ENCODE measurements at regions not wholly inside any gene's neighbourhood (a gene's known extent, or its start where the extent isn't known, plus 50 kb on each side); places are given as distances from the start of the nearest gene placed in this dataset.

GRCh38 chrX:147733369-147733768 lies 178.3 kb upstream of the FMR1 start:
- Mint-ChIP-seq H3K27me3 (no peaks in the 10 kb centered on the region), H3K27ac (no peak overlapping the region), H3K36me3 (no peaks in the 10 kb centered on the region), H3K9me3 (peaks cover 0 to 6% (median 0%) of the 10 kb centered on the region in 5 donors), H3K4me1 (peaks cover 0 to 1% (median 0%) of the 10 kb centered on the region in 3 donors), H3K4me3 (no peak overlapping the region)
- Histone ChIP-seq H3K27ac (ENCODE audit: low read depth, low read length) (no peak overlapping the region), H3K9me3 (ENCODE audit: low read length) (no peaks in the 10 kb centered on the region), H3K27me3 (ENCODE audit: insufficient read depth, low read length, poor library complexity, severe bottlenecking) (no peaks in the 10 kb centered on the region), H3K4me3 (ENCODE audit: low read length) (no peak overlapping the region), H3K36me3 (ENCODE audit: insufficient read depth, low read length) (no peaks in the 10 kb centered on the region), H3K4me1 (ENCODE audit: insufficient read depth, low read length) (no peaks in the 10 kb centered on the region)
- no peak for DNase-seq
- ChIA-PET CTCF (no interaction called here), POLR2A (no interaction called here)

DNA sequence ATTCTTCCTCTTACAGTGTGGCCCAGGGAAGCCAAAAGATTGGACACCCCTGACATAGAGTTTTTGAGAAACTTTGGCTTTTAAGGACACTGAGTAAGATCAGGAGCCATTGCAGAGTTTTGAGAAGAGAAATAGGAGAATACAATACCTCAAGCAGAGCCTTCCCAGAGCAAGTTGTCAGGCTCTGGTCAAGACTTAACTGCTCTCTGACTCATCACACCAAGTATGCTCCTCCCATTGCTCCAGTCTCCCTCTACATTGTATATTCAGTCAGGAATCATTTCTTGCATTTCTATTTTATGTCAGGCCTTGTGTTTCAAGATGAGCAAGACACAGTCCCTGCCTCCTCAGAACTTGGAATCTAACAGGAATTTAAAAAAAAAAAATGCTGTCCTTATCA lies 176.4 kb upstream of the FMR1 start:
- H3K27me3 ChIP-seq (ENCODE audit: insufficient read depth, low read length, poor library complexity, severe bottlenecking) = no peaks in the 10 kb centered on the region
- no peaks in the 10 kb centered on the region for H3K36me3 ChIP-seq (ENCODE audit: insufficient read depth, low read length)
- Mint-ChIP-seq H3K27ac (no peak overlapping the region), H3K4me1 (peaks cover 0 to 3% (median 0%) of the 10 kb centered on the region in 3 donors), H3K9me3 (peaks cover 0 to 5% (median 0%) of the 10 kb centered on the region in 5 donors), H3K36me3 (no peaks in the 10 kb centered on the region), H3K27me3 (no peaks in the 10 kb centered on the region), H3K4me3 (no peak overlapping the region)
- CTCF ChIA-PET = no interaction called here
- POLR2A ChIA-PET = no interaction called here
- H3K4me3 ChIP-seq (ENCODE audit: low read length) = no peak overlapping the region
- H3K4me1 ChIP-seq (ENCODE audit: insufficient read depth, low read length) = no peaks in the 10 kb centered on the region
- no peaks in the 10 kb centered on the region for H3K9me3 ChIP-seq (ENCODE audit: low read length)
- DNase-seq = no peak
- no peak overlapping the region for H3K27ac ChIP-seq (ENCODE audit: low read depth, low read length)

GRCh38 chrX:147736045-147736444 lies 175.7 kb upstream of the FMR1 start:
- Mint-ChIP-seq H3K36me3 (no peaks in the 10 kb centered on the region), H3K4me1 (peaks cover 0 to 3% (median 0%) of the 10 kb centered on the region in 3 donors), H3K9me3 (peaks cover 0 to 5% (median 0%) of the 10 kb centered on the region in 5 donors), H3K4me3 (no peak overlapping the region), H3K27me3 (no peaks in the 10 kb centered on the region), H3K27ac (no peak overlapping the region)
- H3K9me3 ChIP-seq (ENCODE audit: low read length) = no peaks in the 10 kb centered on the region
- H3K4me1 ChIP-seq (ENCODE audit: insufficient read depth, low read length) = no peaks in the 10 kb centered on the region
- H3K27me3 ChIP-seq (ENCODE audit: insufficient read depth, low read length, poor library complexity, severe bottlenecking) = no peaks in the 10 kb centered on the region
- no peak overlapping the region for H3K27ac ChIP-seq (ENCODE audit: low read depth, low read length)
- H3K4me3 ChIP-seq (ENCODE audit: low read length) = no peak overlapping the region
- DNase-seq = no peak
- CTCF ChIA-PET = no interaction called here
- POLR2A ChIA-PET = no interaction called here
- H3K36me3 ChIP-seq (ENCODE audit: insufficient read depth, low read length) = no peaks in the 10 kb centered on the region

DNA sequence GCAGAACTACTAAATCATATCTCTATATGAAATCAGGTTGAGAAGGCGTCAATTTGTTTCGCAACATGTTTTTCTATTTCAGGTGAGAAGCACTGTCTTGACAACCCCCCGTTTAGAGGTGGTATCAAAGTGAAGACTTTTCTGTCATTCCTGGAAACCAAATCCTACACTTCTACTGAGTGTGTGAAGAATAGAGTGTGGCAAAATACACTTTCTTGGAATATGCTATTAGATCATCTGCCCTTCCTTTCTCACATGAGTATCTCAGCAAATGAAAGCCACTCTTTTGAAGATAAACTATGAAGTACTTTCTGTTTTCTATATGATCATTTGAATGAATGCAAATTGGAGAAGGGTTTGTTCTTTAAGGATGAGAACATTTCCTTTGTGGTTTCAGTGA lies 174.0 kb upstream of the FMR1 start:
- Histone ChIP-seq H3K4me3 (ENCODE audit: low read length) (no peak overlapping the region), H3K27ac (ENCODE audit: low read depth, low read length) (no peak overlapping the region), H3K36me3 (ENCODE audit: insufficient read depth, low read length) (no peaks in the 10 kb centered on the region), H3K27me3 (ENCODE audit: insufficient read depth, low read length, poor library complexity, severe bottlenecking) (no peaks in the 10 kb centered on the region), H3K4me1 (ENCODE audit: insufficient read depth, low read length) (no peaks in the 10 kb centered on the region), H3K9me3 (ENCODE audit: low read length) (no peaks in the 10 kb centered on the region)
- Mint-ChIP-seq H3K27me3 (no peaks in the 10 kb centered on the region), H3K27ac (peak overlapping the region in 4 of 8 donors; percentile 1 to 51 (median 18)), H3K9me3 (peaks cover 0 to 5% (median 0%) of the 10 kb centered on the region in 5 donors), H3K4me1 (peaks cover 0 to 3% (median 0%) of the 10 kb centered on the region in 3 donors), H3K4me3 (peak overlapping the region in 1 of 7 donors; percentile 8), H3K36me3 (no peaks in the 10 kb centered on the region)
- no peak for DNase-seq
- POLR2A ChIA-PET = no interaction called here
- CTCF ChIA-PET = no interaction called here

GRCh38 chrX:147738265-147738664 lies 173.5 kb upstream of the FMR1 start:
- peak overlapping the region in 3 of 7 donors; percentile 8 to 37 (median 29) for H3K4me3 Mint-ChIP-seq
- ChIA-PET POLR2A (no interaction called here), CTCF (no interaction called here)
- no peaks in the 10 kb centered on the region for H3K9me3 ChIP-seq (ENCODE audit: low read length)
- DNase-seq = no peak
- no peaks in the 10 kb centered on the region for H3K36me3 Mint-ChIP-seq
- no peaks in the 10 kb centered on the region for H3K27me3 ChIP-seq (ENCODE audit: insufficient read depth, low read length, poor library complexity, severe bottlenecking)
- peak overlapping the region in 5 of 8 donors; percentile 1 to 51 (median 24) for H3K27ac Mint-ChIP-seq
- no peak overlapping the region for H3K4me3 ChIP-seq (ENCODE audit: low read length)
- H3K36me3 ChIP-seq (ENCODE audit: insufficient read depth, low read length) = no peaks in the 10 kb centered on the region
- no peaks in the 10 kb centered on the region for H3K27me3 Mint-ChIP-seq
- no peak overlapping the region for H3K27ac ChIP-seq (ENCODE audit: low read depth, low read length)
- H3K4me1 Mint-ChIP-seq = peaks cover 0 to 3% (median 0%) of the 10 kb centered on the region in 3 donors
- no peaks in the 10 kb centered on the region for H3K4me1 ChIP-seq (ENCODE audit: insufficient read depth, low read length)
- H3K9me3 Mint-ChIP-seq = peaks cover 0 to 5% (median 0%) of the 10 kb centered on the region in 5 donors

DNA sequence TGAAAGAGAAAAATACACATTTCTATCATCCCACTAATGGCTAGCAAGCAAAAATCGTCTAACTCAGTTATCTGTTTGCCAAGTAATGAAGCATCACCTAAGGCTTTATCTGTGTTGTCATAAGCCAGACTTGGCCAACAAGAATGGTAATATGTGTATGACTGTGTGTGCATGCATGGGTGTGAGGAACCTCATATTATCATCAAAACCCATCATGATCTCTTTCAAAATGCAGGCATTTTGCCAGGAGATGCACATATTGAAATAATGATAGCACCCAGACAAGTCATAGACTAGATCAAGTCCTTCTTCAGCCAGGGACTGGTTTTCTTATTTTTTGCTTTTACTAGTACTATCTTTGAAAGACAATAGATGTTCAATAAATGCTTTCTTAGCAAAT lies 172.5 kb upstream of the FMR1 start:
- Histone ChIP-seq H3K27ac (ENCODE audit: low read depth, low read length) (no peak overlapping the region), H3K36me3 (ENCODE audit: insufficient read depth, low read length) (no peaks in the 10 kb centered on the region), H3K27me3 (ENCODE audit: insufficient read depth, low read length, poor library complexity, severe bottlenecking) (no peaks in the 10 kb centered on the region), H3K4me3 (ENCODE audit: low read length) (no peak overlapping the region), H3K9me3 (ENCODE audit: low read length) (no peaks in the 10 kb centered on the region), H3K4me1 (ENCODE audit: insufficient read depth, low read length) (no peaks in the 10 kb centered on the region)
- Mint-ChIP-seq H3K9me3 (peaks cover 0 to 5% (median 0%) of the 10 kb centered on the region in 5 donors), H3K27me3 (no peaks in the 10 kb centered on the region), H3K27ac (no peak overlapping the region), H3K36me3 (no peaks in the 10 kb centered on the region), H3K4me1 (peaks cover 0 to 3% (median 0%) of the 10 kb centered on the region in 3 donors), H3K4me3 (no peak overlapping the region)
- no peak for DNase-seq
- POLR2A ChIA-PET = no interaction called here
- CTCF ChIA-PET = no interaction called here

GRCh38 chrX:147741776-147742175 lies 169.9 kb upstream of the FMR1 start:
- Histone ChIP-seq H3K27me3 (ENCODE audit: insufficient read depth, low read length, poor library complexity, severe bottlenecking) (no peaks in the 10 kb centered on the region), H3K4me3 (ENCODE audit: low read length) (no peak overlapping the region), H3K9me3 (ENCODE audit: low read length) (no peaks in the 10 kb centered on the region), H3K4me1 (ENCODE audit: insufficient read depth, low read length) (no peaks in the 10 kb centered on the region), H3K27ac (ENCODE audit: low read depth, low read length) (no peak overlapping the region), H3K36me3 (ENCODE audit: insufficient read depth, low read length) (no peaks in the 10 kb centered on the region)
- CTCF ChIA-PET = no interaction called here
- POLR2A ChIA-PET = no interaction called here
- Mint-ChIP-seq H3K27me3 (peaks cover 5 to 8% of the 10 kb centered on the region in 2 donors), H3K9me3 (peaks cover 0 to 6% (median 0%) of the 10 kb centered on the region in 5 donors), H3K4me3 (no peak overlapping the region), H3K4me1 (peaks cover 0 to 3% (median 0%) of the 10 kb centered on the region in 3 donors), H3K36me3 (no peaks in the 10 kb centered on the region), H3K27ac (no peak overlapping the region)
- no peak for DNase-seq

DNA sequence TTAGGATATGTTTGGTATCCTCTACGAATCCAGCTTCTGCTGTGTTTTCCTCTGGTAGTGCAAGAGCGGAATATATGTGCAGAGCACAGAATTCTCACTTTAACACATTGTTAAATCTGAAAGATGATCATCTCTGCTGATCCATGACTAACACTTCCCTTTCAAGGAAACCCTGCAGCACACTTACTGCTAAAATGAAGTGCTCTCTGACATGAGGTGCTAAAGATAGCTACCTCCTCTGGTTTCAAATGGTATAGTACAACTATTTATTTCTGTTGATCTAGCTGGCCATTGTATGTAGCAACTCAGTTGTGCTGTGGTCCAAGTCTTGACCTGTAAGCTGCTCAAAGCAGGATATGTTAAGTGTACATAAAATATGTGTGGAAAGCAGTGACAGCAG lies 162.4 kb upstream of the FMR1 start:
- no peak overlapping the region for H3K27ac ChIP-seq (ENCODE audit: low read depth, low read length)
- H3K27me3 ChIP-seq (ENCODE audit: insufficient read depth, low read length, poor library complexity, severe bottlenecking) = no peaks in the 10 kb centered on the region
- POLR2A ChIA-PET = no interaction called here
- Mint-ChIP-seq H3K9me3 (peaks cover 0 to 1% (median 0%) of the 10 kb centered on the region in 5 donors), H3K4me1 (no peaks in the 10 kb centered on the region), H3K27ac (no peak overlapping the region), H3K4me3 (no peak overlapping the region), H3K36me3 (no peaks in the 10 kb centered on the region), H3K27me3 (peaks cover 5 to 17% of the 10 kb centered on the region in 2 donors)
- no peak overlapping the region for H3K4me3 ChIP-seq (ENCODE audit: low read length)
- H3K36me3 ChIP-seq (ENCODE audit: insufficient read depth, low read length) = no peaks in the 10 kb centered on the region
- DNase-seq = no peak
- H3K9me3 ChIP-seq (ENCODE audit: low read length) = no peaks in the 10 kb centered on the region
- CTCF ChIA-PET = no interaction called here
- H3K4me1 ChIP-seq (ENCODE audit: insufficient read depth, low read length) = no peaks in the 10 kb centered on the region

DNA sequence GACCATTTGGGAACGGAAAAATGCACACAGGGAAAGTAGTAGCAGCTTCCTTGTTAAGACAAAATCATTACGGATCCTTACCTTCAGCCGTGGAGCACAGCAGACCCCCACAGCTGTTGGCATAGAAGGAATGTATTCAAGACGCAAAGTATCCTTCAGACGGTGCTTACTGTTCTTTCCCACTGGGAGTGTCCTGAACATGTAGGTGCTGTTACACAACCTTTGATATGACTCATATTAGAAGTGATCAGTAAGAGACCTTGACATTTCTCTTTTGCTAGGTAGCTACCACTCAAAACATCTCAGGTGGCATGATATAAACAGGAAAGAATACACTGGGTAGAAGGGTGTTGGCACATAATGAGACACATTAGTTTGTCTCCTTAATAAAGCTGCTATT lies 154.0 kb upstream of the FMR1 start:
- Histone ChIP-seq H3K27me3 (ENCODE audit: insufficient read depth, low read length, poor library complexity, severe bottlenecking) (no peaks in the 10 kb centered on the region), H3K27ac (ENCODE audit: low read depth, low read length) (no peak overlapping the region), H3K4me1 (ENCODE audit: insufficient read depth, low read length) (no peaks in the 10 kb centered on the region), H3K9me3 (ENCODE audit: low read length) (no peaks in the 10 kb centered on the region), H3K4me3 (ENCODE audit: low read length) (no peak overlapping the region), H3K36me3 (ENCODE audit: insufficient read depth, low read length) (no peaks in the 10 kb centered on the region)
- DNase-seq = no peak
- Mint-ChIP-seq H3K27me3 (peaks cover 0 to 6% of the 10 kb centered on the region in 2 donors), H3K4me1 (peaks cover 0 to 2% (median 0%) of the 10 kb centered on the region in 3 donors), H3K27ac (no peak overlapping the region), H3K36me3 (no peaks in the 10 kb centered on the region), H3K4me3 (no peak overlapping the region), H3K9me3 (no peaks in the 10 kb centered on the region)
- POLR2A ChIA-PET = no interaction called here
- CTCF ChIA-PET = no interaction called here

All from CD8-positive, alpha-beta memory T cell (primary cell).